Retina (tissue), 1 donor: ENCODE measurements at regions not wholly inside any gene's neighbourhood (a gene's known extent, or its start where the extent isn't known, plus 50 kb on each side); places are given as distances from the start of the nearest gene placed in this dataset.
A peak's percentile ranks its signal among the peaks of the same experiment; 100 is the strongest.

Source experiments
- DNase-seq: peaks from one replicate; pipeline ENCODE4 v3.0.0-alpha.2; 2016

DNA sequence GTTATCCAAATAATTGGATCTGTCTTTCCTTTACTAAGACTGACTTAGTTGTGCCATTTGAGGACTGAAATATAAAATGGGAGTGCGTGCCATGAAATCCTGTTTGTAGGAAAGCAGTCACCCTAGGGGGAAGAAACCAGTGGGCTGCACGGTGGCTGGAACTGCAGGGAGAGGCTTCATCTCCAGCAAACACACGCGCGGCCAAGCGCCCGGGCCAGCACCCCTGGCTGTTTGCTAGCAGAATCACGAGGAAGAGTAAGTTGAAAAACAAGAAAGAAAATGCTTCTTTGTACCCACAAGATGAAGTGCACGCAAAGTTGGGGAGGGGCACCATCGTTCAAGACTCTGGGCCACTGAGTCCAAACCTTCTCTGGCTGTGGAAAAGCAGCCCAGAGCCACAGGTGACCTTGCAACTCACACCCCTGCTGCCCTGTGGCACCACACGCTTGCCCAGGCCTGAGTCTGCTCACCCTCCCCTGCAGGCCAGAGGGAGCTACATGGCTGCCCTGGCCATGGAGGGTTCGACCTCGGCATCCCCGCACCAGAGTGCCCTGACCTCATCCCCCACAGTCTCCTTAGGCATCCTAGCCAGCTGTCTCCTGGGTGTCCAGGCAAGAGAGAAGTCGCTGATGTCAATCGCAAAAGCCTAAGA lies 55.2 kb downstream of the IRX2 start:
- DNase-seq, result no peak

DNA sequence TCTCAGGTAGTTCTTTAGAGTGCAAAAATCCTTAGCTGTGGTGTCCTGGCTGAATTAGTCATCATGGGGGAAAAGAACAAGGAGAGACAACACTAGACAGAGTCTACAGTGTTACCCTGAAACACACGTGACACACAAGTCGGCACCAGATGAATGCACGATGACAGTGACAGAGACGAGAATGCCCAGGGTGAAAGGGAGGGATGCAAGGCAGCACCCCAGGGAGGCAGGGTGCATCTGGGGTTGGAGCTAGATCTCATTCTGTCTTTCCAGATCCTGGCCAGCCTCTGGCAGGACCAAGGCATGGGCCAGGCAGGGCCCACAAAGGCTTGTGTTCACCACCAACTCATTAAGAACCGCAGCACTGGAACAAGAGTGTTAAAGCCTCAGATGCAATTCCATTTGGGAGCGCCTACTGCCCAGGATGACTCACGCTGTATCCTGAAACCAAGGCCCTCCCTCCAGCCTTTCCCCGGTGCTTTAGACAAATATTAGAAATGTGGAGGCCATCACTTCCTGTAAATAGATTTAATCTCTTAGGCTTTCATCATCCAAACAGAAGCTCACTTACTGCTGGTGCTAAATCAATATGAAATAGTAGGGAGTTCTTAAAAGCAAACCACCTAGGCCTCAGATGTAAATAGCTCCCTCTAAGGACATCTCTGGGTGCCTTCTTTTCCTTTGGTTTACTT lies 56.1 kb downstream of the IRX2 start:
- DNase-seq, result no peak

DNA sequence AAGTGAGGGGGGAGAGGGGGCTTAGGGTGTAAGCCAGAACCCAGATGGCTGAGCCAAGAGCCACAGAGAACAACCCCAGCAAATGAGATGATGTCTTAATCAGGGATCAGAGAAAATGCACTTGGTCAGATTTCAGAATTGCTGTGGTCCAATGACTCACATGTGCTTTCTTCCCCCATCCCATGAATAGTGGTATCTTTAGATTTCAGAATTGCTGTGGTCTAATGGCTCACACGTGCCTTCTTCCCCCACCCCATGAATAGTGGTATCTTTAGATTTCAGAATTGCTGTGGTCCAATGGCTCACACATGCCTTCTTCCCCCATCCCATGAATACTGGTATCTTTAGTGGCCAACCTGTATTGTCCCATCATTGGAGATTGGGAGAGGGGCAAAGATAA lies 59.9 kb downstream of the IRX2 start:
- DNase-seq, result no peak

DNA sequence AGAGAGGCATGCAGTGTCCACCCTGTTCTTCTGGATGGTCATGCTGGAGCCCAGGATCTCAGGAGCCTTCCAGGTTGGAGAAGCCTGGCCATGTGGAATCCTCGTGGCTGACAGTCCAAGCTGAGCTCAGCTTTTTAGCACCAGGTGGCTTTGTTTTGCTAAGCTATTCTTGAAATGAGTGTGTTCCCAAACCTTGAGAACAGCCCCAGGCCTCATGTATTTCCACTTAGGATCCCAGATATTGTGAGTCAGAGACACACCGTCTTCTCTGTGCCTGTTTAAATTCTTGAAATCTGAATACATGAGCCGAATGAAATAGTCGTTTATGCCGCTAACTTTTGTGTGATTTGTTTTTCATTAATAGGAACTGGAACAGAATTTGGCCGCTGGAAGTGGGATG lies 61.2 kb downstream of the IRX2 start:
- DNase-seq, result no peak

DNA sequence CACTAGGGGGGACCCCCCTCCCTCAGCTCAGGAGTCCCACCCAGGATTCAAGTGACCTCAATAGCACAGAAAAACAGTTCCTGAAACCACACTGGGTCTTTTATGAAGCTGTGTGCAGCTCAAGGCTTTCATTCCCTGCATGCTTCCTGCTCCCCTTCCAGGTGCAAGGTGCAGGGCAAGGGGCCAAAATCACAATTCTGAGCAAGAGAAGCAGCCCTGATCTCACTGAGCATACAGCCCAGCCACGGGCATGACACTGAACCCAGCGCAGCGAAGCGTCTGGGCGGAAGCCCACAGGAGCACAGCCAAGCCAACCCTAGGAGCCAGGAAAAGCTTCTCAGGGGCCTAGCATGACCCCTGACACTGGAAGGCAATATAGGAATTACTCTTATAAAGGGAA lies 62.9 kb downstream of the IRX2 start:
- DNase-seq, result no peak

DNA sequence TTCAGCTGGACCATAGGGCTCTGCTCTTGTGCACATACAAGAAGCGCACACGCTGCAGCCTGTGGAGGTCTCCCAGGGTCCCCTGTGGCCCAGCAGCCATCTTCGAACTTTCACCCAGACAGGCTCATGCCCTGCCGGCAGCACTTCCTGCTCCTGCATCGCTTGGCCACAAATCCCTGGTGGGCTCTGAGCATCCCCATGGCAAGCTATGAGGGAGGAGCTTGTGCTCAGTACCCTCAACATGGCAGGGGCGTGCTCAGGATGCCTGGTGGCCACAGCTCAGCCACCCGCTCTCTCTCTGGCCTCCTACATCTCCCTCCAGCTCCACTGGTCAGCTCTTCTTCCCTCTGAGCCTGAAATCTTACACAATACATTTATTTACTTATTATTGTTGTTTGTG lies 63.7 kb downstream of the IRX2 start:
- DNase-seq, result no peak

DNA sequence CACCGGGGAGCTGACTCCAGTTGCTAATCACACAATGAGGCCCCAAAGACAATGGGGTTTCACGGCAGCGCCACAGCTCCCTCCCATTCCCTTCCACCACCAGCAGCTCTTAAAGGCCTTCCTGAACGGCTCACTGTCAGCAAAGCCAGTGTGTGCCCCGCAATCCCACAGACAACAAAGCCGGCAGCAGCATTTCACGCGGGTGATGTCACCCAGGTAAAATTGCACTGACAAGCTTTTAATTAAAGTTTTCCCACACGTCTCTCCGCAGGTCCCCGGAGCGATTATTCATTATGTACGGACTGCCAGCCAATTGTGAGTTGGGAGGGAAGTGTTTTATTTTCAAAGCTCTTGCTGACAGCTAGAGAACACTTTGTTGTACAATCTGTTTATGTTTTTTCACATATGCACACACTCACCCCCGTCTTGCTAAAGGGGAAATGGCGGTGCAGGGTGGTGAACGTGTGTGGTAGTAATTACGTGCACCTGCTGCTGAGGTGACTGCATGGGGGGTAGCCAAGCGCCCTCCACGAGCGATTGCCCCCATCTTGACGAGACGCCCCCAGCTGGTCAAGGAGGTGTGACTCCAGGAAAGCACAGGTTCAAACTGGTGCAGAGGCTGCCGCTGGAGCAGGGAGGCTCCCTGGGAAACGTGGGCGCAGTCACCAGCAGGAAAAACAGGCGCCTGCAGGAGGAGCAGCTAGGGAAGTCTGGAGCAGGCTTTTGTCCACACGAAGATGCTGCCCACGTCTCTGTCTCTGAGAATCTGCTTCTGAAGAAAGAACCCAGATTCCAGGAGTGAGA lies 65.0 kb downstream of the IRX2 start:
- peak; percentile 43 for DNase-seq

DNA sequence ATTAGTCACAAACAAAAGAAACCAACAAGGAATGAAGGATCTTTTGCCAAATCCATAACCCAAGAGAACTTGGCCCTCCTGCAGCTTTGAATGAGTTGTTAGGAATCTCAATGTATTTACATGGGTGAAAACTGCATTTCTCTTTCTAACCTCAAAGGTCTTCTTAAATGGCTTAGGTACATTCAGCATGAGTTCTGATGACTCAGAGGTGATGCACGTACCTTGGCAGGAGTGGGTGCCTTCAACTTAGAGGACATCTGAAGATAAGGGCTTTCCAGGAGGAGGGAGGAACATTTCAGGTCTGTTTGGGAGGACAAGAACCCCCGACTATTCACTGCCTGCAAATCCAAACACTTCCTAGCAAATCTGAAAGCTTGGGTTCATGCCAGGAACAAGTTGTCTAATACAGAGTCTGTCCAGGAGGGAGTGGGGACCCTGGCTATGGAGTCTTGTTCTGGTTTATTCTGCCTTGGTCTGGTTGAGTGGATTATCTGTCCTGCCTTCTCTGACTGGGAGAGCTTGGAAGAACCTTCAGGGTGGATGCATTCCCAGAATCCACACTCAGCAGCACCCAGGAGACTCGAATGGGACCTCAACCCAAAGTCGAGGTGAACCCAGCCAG lies 65.7 kb downstream of the IRX2 start:
- no peak for DNase-seq

DNA sequence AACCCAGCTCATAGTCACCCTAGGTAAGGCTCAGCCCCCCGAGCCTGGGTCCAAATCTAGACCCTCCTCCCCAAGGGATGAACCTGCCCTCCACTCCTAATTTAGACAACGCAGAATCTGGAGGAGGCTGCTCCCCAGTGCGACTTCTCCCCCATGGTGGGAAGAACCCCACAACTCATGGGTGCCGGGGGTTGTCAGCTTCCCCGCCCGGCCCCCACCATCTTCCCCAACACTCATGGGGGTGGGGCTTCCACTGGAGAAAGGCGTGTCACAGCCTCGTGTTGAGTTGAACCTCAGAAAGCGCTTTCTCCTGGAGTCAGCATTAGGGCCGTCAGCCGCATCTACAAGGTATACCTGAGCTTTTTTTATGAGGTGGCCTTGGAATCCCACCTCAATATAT lies 66.9 kb downstream of the IRX2 start:
- DNase-seq, result no peak

DNA sequence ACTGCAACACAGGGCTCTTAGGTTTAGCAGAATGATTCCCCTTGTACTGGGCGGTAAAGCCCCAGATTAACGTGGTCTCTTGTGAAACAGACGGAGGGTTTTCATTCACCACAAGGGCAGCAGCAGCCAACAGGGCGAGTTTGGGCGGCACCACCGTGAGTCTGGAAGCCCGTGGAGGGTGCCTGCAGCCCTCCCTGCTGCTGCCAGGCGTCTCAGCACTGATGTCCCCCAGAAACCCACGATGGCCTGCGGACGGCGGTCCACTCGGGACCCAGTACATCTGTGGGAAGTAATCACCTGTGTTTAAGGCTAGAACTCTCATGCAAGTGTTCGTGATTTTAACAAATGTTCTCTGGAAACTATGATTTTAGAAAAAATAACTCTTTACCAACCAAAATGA lies 67.8 kb downstream of the IRX2 start:
- no peak for DNase-seq

DNA sequence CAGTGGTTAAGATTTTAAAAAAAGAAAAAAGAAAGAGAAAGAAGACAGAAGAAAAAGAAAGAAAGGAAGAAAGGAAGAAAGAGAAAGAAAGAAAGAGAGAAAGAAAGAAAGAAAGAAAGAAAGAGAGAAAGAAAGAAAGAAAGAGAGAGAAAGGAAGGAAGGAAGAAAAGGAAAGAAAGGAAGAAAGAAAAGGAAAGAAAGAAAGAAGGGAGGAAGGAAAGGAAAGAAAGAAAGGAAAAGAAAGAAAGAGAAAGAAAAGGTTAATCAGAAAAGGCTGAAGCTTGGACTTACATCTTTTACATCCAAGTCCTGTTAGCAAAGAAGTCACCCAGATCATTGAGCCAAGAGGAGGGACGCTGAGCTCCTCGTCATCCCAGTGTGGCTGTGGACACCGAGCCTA lies 70.0 kb downstream of the IRX2 start:
- no peak for DNase-seq

DNA sequence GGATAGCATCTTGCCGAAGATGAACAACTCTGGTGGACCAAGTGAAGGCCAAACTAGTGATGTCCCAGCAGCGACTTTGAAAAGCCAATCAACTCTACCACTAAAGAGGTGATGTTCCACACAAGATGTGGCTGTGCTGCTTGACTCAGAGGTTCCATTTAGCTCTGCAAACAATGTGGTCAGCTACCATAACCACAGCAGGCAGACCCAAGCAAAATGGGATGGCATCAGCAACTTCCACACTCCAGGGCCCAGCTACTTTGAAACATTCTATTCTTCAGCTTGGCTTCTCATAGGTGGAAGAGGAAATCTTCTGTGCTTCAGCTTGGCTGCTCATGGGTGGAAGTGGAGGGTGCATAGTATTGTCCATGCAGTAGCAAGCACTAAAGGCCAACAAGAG lies 70.5 kb downstream of the IRX2 start:
- DNase-seq, result no peak

DNA sequence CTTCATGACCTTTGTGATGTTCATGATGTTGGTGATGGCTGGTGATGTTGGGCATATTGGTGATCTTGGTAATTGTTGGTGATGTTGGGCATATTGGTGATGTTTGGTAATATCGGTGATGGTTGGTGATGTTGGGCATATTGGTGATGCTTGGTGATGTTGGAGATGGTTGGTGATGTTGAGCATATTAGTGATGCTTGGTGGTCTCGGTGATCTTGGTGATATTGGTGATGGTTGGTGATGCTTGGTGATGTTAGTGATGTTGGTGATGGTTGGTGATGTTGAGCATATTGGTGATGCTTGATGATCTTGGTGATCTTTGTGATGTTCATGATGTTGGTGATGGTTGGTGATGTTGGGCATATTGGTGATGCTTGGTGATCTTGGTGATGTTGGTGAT lies 73.8 kb downstream of the IRX2 start:
- no peak for DNase-seq

DNA sequence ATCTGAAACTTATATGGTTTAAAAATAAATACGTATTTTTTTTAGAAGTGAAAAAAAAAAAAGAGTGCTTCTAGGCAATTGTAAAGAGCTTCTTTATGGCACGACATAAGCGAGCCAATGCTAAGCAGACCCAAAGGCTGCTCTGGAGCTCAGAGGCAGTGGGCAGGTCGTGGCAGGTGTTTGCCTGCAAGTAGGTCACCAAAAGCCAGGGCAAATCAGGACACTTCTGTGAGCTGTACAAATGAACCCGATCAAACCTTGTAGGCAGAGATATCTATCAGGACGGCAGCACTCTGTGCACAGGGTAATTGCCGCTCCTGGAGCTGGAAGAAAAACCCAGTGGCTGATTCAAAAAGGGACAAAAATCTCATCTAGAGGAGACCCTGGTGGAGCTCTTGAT lies 75.9 kb downstream of the IRX2 start:
- DNase-seq, result no peak

DNA sequence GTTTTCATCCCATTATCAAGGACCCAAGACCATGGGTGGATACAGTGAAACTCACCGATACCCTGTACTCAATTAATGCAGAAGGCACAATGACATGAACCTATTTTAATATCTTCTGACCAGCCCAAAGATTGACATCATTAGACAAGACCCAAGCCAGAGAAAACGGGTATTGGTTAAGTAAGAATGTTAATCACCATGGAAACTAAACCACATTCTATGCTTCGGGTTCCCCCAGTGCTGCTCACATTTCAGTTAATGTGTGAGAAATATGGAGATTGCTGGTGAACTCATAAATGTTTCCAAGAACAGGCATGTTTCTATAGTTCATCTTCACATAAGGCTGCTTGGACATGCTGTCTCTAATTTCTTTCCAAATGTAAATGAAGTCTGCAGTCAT lies 77.0 kb downstream of the IRX2 start:
- DNase-seq, result no peak

DNA sequence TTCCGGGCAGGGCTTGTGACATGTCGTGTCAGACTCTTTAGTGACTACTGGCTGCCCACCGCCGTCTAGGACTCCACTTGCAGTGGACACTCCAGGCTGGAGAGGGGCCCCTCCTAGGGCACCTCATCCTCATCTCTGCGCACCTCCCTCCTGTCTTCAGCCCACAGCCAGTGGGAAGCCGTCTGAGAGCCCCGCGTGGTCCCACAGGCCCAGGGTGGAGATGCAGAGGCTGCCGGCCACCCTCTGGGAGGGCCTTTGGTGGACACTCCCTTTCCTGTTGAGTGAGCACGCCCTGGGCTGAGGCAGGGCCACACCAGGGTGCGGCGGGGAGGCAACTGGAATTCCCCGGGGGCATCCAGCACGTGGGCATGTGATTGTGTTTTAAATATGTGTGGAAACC lies 80.5 kb downstream of the IRX2 start:
- no peak for DNase-seq

DNA sequence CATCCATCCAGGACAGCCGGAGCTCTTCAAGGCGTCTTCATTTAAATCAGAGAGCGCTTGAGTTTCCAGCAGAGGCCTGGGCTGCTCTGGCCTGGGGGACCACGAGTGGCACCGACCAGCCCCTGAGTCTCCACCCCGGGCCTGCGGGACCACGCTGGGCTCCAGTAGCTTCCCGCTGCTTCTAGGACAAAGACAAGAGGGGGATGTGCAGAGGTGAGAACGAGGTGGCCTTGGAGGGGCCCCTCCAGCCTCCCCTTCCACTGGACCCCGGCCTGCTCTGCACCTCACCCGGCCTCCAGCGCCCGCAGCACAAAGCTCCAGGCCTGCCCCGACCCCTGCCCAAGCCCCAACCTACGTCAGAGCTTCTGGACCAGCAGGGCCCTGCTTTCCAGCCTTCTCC lies 81.6 kb downstream of the IRX2 start:
- DNase-seq, result no peak

DNA sequence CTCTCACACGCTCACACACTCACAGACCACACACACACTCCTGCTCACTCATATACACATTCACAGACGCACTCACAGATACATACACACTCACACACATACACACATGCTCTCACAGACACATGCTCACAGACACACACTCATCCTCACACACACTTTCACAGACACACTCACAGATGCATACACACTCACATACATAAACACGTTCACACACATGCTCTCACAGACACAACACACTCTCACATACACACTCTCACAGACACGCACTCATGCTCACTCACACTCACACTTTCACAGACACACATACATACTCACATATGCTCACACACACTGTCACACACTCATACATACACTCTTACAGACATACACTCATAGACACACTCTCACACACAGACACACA lies 82.2 kb downstream of the IRX2 start:
- DNase-seq, result no peak

DNA sequence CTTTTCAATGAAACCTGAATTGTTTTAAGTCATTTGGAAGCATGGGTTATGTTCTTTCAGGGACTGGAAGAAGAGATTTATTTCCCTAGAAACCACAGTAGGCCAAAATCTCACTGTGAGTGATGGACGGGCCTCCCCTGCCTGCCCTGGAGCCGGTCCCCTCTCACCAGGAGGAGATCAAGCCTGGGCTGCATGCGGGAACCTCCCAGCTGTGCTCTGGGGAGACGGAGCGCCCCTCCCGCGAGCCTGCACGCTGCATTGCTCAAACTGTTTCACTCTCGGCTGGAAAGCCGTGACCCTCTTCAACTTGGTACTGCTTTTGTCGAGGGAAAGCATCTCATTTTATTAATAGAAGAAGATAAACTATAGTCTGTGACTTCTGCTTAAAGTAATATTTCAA lies 85.4 kb downstream of the IRX2 start:
- DNase-seq, result no peak

DNA sequence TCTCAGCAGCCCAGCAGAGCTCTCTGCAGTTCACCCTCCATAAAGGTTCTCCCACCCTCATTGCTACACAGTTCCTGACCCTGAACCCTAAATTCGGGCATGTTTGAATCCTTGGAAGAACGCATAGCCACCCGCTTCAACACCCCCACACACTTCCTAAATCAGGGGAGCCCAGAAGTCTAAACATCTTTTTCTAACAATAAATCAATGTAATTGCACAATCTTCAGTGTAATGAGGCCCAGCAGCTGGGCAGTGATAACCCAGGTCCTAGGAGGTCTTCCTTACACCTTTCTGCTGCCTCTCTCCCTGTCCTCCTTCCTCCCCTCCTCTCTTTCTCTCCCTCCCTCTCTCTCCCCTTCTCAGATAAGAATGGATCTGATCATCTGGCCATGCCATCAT lies 88.0 kb downstream of the IRX2 start:
- no peak for DNase-seq

DNA sequence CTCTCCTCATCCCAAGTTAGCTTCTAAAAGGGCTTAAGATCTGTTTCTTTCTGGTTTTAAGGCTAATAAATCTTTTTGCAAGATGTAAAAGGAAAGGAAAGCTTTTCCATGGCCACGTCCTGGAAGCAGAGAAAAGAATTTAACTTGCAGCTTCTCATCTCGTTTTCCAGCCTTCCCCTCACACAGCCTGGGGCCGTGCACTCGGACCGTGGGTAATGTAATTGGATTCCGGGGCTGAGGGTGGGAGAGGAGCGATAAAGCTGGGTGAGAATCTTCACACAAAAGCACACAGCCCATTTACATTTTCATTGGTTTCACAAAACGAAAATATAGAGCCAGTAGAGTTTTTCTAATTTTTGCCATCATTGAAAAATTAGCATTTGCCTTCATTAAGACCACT lies 91.2 kb downstream of the IRX2 start:
- DNase-seq, result peak; percentile 60

DNA sequence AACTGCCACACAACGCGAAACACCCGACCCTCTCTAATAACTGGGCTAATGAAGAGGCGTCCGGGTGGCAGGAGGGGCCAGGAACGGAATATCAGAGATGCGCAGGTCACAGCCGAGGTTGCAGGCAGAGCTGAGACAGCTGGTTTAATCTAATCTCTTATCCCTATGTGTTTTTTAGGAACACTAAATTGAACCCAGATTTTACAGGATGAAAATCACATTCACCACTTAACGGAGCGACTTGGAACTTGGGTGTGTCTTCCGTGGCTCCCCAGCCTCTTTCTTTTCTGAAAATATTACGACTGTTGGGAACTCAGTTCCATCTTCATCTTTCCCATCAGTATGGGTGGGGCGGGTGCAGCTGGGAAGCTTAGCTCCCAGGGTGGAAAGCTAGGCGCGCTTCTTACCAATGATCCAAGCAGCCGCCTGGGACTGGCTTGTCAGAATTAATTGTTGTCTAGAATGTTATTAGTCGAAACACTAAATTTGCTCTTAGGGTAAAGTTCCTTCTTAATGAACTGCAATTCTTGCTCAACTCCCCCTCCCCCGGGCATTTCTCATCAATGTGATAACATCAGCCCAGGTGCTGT lies 92.5 kb downstream of the IRX2 start:
- peak; percentile 72 for DNase-seq

DNA sequence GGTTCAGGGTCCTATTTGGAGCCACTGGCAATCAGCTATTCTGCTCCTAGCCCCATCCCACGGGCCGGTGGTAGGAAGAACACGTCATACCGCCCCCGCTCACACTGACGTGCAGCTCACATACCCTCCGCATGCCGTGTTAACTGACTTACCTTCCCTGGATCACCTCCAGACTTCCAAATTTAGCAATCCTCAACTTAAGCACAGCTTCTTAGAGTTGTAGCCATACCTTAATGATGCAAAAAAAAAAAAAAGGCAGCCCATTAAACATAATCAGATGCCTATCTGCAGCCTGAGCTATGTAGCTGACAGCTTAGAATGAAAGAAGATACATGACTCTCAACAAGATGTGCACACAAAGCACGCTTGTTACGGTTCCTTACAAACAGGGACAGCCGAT lies 93.0 kb downstream of the IRX2 start:
- DNase-seq, result no peak
